ENCODE measurements at regions not wholly inside any gene's neighbourhood (a gene's known extent, or its start where the extent isn't known, plus 50 kb on each side); places are given as distances from the start of the nearest gene placed in this dataset.

- TF ChIP-seq CTCF (optimal IDR thresholded peaks at IDR 0.05 in 1 of 3, IDR thresholded peaks at IDR 0.05 in 1 of 3, conservative IDR thresholded peaks at IDR 0.05 in 1 of 3; ENCODE audit: extremely low read depth in 1 of 3, insufficient read depth in 2 of 3, low read length in 3 of 3) = no peak
- TF ChIP-seq EZH2 (IDR thresholded peaks at IDR 0.05; ENCODE audit: low read length) = no peak
Observed at GRCh38 chr5:116998024-116998423, 423.4 kb upstream of the SEMA6A start.

Measured in keratinocyte (primary cell).